GM18858 (cell line): ENCODE measurements at regions not wholly inside any gene's neighbourhood (a gene's known extent, or its start where the extent isn't known, plus 50 kb on each side); places are given as distances from the start of the nearest gene placed in this dataset.
"Not testable (repeated sequence)": the region's sequence is repeated elsewhere in the genome, so short reads cannot be mapped to it uniquely, and the experiment has no call there.

Source experiments
- ATAC-seq: cut with Tn5 transposase; IDR thresholded peaks from one replicate; pipeline ENCODE4 v1.9.1; 2021; ENCODE audit not compliant: unreplicated experiment

DNA sequence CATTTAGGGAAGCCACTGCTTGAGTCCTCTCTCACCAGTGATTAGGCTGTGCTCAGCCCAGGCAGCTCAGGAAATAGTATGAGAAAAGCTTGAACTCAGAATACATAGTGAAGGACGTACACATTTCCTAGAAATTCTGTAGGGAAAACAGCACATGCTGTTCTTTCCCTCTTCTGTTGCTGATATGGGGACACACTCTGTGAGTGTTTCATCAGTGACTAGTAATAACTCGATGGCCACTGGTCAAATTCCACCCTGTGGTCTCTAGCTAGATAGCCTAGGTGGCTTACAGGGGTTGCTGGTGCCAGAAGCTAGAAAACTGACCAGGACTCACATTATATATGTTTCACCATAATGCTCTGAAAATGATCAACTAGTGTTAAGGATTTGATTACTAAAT, 259.8 kb upstream of the SOX4 start:
- no peak for ATAC-seq

DNA sequence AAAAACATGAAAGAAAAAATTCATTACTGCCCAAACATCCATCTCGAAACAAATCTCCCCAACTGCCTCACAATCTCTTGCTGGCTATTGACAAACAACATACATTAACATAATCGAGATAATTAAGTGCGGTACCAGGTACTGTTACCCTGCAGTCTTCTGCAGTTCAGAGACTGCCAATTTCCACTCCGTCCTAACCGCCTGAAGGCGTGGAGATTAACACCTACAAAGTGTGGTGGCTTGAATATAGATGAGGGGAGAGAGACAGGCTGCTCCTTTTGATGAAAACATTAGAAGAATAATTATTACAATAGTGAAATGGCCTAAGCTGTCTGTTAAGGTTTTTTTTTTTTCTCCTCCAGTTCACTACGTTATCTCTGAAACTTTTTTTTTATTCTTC, 258.9 kb upstream of the SOX4 start:
- no peak for ATAC-seq

DNA sequence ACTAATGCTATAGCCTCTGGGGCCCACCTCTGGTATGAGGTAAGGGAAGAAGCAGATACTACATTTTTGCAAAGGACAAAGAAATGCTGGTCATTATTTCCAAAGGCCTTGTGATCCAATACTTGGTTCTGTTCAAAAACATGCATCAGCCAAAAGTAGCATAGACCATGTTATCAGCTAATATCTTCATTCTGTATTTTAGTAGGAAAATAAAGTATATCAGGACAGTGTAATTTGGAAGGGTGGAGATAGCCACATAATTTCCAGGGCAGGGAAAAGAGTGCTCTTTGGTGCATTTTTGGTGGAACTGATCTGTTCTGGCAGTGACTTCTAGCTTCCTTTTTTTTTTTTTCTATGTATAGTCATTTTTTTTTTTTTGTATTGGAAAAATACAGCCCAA, 258.0 kb upstream of the SOX4 start:
- no peak for ATAC-seq

DNA sequence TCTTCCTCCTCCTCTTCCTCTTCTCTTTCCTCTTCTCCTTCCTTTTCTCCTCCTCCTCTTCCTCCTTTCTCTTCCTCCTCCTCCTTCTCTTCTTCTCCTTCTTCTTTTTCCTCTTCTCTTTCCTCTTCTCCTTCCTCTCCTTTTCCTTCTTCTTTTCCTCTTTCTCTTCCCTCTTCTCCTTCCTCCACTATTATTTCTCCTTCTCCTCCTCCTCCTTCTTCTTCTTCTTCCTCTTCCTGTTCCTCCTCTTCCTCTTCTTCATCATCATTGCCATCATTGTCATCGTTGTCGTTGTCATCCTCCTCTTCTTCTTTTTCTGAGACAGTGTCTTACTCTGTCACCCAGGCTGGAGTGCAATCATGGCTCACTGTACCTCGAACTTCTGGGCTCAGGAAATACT, 256.3 kb upstream of the SOX4 start:
- no peak for ATAC-seq

DNA sequence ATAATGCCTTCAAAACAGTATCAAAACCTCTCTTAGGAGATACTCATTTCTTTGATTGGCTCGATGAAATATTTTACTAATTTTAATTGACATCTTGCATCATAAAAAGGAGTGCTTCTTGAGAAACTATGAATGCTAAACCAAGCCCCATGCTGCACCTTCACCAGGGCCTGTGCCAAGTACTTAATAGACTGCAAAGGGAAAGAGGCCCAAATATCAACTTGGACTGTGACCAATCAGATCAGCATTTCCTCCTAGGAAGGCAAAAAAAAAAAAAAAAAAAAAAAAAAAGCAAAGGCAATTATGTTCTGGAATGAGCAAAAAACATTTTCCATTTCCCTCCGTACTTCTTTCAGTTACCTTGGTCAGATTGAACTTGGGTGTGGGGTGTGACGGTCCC, 253.0 kb upstream of the SOX4 start:
- no peak for ATAC-seq

DNA sequence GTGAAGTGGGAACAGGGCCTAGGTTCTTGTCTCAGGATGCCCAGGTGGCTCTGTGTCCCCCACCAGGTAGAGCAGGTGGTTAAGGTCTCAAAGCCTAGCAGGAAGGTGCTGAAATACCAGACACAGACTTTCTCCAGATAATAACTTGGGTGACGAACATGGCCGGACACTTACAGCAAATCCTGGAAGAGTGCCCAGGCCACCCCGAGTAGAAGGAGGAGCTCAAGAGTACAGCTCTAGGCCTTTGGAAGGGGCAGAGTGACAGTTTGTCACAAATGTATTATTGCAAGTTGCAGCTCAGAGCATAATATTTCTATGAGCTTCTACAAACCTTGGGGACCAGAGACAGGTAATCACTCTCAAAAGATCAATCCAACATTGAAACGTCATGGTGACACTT, 251.6 kb upstream of the SOX4 start:
- ATAC-seq, result no peak

DNA sequence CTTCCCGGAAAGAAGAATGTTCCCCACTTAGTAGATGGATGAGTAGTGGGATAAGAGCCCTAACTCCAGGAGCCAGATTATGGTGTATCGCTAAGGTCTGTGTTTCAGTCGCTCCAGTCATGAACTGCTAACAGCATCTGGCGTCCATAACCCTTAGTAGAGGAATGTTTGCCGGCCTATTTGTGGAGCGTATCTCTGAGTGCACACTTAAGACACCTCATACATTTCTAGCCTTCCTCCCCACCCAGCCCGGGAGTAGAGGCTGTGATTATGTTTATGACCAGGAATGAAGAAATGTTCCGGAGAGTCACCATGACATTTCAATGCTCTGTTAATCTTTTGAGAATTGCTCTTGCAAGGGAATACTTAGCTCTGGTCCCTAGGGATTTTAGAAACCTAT, 251.1 kb upstream of the SOX4 start:
- ATAC-seq, result no peak

DNA sequence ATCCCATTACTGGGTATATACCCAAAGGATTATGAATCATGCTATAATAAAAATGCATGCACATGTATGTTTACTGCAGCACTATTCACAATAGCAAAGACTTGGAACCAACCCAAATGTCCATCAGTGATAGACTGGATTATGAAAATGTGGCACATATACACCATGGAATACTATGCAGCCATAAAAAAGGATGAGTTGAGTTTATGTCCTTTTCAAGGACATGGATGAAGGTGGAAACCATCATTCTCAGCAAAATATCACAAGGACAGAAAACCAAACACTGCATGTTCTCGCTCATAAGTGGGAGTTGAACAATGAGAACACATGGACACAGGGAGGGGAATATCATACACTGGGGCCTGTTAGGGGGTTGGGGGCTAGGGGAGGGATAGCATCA, 247.8 kb upstream of the SOX4 start:
- ATAC-seq, result not testable (repeated sequence)

DNA sequence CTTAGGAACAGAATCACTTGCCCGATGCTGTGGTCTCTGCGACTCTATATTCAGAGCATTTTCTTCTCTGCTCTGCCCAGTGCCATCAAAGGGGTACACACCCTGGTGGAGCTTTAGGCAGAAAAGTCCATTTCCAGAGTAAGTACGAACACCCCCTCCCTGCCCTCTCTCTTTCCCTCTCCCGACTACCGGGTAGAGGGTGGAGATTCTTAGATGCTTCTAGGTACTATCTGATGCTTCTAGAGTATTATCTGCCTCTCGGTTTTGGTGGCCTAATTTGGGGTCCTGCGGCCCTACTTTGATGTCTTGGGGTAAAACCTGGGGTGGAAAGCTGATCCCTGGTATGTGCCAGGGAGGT, 245.4 kb upstream of the SOX4 start:
- no peak for ATAC-seq

DNA sequence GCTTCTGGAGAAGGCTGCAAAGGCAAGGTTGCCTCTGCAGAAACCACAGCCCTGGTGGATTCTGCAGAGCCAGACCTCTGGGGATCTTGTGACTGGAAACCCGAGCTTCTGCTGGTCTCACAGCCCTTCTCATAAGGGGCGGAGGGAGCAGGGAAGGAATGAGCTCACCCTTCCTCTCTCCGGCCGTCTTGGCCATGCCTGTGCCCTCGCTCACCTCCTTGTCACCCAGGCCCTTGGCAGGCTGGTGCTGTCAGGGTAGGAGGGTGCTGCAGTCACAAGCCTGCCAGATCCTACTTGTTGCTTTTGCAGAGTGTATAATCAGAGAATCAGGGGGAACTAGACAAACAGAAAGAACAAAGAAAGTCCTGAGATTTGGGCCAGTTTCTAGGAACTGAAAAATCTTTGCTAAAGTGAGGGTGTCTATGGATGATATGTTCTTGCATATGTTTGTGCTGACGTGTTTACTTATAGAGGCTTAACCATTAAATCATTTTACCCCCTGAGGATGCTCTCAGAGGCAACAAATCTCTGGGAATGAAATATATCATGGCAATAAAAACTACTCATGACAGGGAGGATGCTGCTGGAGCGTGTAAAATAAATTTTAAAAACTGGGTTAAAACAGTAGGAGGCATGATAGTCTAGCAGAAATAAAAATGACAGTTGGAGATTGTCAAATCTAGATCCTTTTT, 244.9 kb upstream of the SOX4 start:
- ATAC-seq, result no peak

DNA sequence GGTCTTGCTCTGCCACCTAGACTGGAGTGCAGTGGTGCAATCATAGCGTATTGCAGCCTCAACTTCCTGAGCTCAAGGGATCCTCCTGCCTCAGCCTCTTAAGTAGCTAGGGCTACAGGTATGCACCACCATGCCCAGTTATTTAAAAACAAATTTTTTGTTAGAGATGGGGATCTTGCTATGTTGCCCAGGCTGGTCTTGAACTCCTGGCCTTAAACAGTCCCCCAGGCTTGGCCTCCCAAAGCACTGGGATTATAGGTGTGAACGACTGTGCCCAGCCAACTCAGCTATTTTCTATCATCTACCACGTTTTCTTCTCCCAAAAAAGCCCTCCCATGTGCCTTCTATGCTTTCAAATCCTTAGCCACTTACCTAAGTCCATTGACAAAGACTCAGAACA, 243.7 kb upstream of the SOX4 start:
- ATAC-seq, result no peak

DNA sequence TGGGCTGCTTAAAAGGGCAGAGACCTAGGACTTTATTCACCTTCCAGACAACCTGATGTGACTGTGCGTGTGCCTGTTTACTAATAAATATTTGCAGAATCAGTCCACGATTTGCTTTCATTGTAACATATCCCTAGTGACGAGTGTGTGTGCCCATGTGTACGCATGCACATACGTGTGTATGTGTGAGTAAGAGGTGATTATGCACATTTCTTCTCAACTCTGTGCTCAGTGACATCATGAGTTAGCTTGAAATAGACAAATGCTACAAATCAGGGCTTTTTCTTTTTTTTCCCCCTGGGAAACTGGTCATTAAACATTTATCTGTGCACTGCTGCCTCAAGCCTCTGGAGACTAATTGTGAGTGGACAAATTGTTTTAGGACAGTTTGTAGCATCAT, 242.6 kb upstream of the SOX4 start:
- no peak for ATAC-seq

DNA sequence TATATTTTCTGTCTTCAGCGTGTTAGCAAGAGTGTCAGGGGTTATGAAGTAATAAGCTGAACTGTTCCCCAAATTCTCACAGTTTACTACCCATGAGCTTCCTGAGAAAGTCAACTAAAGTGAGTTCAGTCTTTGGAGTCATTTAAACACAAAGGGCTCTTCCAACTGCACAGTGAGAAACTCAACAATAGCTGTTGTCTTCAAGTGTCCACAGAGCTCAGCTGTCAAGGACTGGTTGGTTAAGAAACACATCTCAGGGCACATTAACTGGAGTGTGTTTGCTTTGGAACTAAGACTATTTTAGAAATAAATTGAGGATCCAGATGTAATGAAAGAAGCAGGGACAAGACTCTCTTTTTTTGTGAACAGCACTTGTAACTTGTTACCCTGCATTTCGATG, 241.4 kb upstream of the SOX4 start:
- no peak for ATAC-seq

DNA sequence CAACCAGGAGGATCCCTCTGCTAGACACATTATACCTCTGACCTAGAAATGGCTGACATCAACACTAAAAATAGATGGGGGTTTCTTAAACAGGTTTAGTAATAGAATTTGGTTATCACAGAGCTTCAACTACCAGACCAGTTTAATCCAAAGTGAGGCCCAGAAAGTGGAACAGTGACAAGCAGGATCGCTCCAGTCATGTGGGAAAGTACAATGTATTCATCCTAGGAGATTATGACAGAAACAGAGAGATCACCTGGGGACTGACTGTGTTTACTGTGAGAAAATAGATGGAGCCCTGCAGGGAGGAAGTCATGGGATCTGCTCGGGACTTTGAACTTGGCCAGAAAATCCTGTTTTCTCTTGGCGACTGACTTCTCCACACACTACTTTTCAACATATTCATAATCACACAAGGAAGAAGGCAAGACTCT, 238.7 kb upstream of the SOX4 start:
- ATAC-seq, result peak; percentile 53

DNA sequence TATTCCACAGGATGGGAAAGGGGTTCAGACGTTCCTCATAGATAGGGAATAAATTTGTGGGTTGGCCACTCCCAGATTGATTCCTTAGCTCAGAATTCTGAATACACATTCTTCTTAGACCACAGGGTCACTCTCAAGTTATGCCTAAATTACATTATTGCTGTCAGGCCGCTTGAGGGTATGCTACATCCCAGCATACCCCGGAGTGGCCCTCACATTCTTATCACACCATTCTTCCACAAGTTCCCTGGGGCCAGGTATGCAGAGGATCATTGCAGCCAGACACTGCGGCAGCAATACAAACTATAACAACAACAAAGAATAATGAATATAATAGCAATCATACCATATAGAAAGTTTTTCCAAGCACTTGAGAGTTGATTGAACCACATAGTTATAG, 237.9 kb upstream of the SOX4 start:
- no peak for ATAC-seq

DNA sequence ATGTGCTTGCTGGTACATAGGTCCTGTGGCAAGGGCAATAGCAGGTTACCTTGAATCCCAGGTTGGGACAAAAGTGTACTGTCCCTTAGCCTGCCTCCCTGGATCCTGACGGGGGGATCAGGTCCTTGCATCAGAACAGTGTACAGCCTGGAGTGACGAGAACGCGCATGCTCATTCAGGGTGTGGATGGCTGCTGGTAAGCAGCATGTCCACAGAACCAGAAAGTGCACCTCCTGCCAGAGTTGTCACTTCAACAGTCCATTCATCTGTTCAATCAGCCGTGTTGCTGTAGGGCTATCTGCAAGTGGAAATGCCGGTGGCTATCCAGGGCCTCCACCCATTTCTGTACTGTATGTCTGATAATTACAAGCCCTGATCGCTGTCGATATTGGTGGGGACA, 236.3 kb upstream of the SOX4 start:
- ATAC-seq, result no peak

DNA sequence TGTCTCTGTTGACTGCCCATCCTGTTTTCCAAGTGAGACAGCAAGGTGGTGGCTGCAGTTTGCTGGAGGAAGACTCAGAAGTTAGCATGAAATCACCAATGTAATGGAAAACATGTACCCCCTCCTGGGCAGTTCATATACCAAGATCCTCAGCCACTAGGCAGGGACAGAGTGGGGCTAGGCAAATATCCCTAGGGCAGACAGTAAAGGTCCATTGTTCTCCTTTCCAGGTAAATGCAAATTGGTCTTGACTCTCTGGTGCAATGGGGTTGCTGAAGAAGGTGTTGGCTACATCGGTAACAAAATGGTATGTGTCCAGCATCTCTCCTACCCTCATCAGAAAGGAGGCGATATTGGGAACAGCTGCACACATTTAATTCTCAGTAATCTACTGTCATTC, 233.6 kb upstream of the SOX4 start:
- no peak for ATAC-seq

DNA sequence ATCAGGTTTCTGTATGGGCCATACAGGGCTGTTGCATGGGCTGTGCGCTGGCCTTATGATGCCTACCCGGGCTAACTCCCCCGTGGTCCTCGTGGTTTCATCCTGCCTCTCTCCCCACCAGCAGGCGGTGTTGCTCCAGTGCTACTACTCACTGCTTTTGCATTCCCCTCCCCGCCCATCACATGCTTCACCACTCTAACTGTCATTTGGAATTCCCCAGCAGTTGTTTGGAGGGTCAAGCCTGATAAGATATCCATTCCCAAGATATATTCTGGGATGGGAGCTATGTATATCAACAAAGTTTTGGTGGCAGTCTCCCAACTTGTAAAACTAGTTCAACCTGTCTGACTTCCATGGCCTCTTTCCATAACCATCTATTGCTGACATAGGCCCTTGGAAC, 233.2 kb upstream of the SOX4 start:
- no peak for ATAC-seq

DNA sequence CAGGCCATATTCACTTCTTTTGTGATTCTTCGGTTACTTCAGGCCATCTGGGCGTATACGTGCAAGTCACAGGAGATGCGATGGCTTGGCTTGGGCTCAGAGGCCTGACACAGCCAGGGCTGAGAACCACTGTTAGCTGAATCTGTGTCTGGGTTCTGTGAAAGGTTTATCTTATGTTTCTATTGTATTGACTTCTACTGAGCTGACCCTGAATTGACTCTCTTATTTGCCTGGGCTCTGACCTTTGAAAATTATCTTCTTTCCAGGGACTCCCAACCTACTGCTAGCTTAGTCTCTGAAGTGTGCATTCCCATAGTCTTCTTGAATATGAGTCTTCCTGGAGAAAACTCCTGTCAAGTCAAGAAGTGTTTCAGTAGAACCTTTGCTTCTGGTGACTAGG, 226.4 kb upstream of the SOX4 start:
- no peak for ATAC-seq

DNA sequence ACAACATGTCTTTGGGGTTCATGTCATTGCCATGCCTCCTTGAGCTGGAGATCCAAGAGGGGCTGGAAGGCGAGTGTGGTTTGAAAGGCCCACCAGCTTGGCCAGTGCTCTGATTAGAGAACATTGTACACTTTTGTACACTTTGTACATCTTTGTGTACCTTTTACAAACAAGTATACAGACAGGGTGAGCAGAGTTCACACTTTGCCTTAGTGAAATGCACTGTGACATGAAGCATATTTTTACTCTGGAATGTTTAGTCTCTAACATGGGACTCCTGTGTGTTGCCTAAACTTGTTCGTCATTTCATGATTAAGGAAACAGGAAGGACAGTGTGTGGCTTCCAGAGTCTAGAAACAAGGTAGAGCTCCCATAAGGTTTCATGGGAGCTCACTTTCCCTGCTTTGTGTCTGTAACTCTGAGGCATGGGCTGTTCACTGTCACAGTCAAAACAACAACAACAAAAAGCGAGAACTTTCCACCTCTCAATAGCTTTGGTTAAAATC, 225.8 kb upstream of the SOX4 start:
- ATAC-seq, result no peak

DNA sequence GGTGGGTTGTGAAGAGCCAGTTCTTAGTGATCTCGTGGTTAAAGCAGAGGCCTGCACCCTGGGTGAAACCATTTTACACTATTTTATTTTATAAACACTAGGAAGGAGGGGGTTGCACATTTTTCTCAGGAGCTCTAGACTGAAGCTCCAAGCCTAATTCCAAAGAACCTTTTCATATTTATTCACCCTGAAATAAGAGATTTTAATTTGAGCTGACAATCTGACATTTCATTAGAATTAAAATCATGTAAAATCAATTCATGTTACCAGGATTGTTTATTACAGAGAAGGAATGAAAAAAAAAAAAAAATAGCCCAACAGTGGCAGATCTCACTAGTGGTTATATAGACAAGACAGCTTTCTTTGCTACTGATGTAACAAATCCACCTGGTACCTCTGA, 222.5 kb upstream of the SOX4 start:
- no peak for ATAC-seq

DNA sequence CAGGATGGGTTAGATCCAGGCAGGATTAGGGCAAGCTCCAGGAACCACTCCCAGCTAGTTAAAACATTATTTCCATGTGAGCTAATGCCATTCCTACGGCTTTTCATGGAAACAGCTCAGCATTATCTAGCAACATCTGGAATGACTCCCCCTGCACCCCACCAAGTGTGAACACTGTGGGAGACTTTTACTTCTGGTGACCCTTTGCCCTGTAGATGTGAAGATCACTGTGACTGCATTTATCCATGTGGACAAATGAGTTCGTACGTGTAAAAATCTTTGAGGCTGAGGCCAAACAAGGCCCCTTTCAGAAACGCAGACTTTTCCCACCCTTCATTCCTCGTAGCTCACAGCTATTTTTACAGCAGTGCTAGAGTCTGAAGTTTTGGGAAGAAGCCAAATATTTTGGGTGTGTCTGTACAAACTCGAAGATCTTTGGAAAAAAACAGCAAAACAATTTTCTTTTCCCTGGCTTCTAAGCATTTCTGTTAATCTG, 221.8 kb upstream of the SOX4 start:
- ATAC-seq, result no peak
